HG02763 (cell line): ENCODE measurements at regions not wholly inside any gene's neighbourhood (a gene's known extent, or its start where the extent isn't known, plus 50 kb on each side); places are given as distances from the start of the nearest gene placed in this dataset.

ENCODE experiments used
- ATAC-seq: cut with Tn5 transposase; IDR thresholded peaks from one replicate; pipeline ENCODE4 v1.9.1; 2021; ENCODE audit warnings: mild to moderate bottlenecking, moderate library complexity; ENCODE audit not compliant: unreplicated experiment

DNA sequence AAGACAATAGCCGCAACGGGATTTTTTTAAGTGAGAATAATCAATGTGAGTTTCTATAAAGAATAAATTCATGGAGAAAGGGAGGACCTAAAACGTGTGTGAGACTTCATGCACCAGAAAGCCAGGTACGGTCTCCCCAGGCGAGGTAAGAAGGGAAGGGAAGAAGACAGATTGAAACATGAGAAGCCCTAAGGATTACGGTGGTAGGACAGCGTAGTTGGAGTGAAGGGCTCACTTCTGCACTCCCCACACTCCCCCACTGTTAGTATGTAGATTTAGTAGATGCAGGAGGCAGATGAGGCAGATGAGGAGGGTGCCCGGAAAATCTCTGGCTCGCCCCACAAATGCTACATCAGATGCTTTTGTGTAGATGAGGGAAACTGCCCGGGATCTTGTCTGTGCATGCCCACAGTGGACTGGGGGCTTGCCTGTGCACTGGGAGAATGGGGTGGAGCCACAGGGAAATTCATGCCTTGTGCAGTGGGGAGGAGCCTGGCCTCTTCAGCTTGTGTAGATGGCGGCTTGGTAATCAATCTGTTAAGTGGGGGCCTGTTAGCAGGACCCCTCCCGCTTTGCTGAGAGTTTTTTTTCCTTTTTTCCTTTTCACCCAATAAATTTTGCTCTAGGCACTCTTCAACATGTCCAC, 1544.5 kb upstream of the TENM3 start:
- no peak for ATAC-seq

DNA sequence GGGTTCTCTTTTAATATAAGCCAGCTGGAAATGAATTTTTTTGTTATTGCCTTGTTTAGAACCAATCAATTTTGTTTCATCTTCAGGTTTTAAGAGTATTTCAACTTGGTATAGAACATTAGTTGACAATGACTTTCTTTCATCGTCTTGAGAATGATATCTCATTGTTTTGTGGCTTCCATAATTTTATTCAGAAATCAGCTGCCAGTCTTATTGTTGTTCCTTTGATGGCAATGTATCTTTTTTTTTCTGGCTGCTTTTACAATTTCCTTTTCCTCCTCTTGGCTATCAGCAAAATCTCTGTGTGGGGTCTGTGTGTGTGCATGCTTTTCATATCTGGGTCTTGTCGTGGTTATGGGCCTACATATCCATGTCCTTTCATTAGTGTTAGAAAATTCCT, 1536.4 kb upstream of the TENM3 start:
- ATAC-seq: no peak

DNA sequence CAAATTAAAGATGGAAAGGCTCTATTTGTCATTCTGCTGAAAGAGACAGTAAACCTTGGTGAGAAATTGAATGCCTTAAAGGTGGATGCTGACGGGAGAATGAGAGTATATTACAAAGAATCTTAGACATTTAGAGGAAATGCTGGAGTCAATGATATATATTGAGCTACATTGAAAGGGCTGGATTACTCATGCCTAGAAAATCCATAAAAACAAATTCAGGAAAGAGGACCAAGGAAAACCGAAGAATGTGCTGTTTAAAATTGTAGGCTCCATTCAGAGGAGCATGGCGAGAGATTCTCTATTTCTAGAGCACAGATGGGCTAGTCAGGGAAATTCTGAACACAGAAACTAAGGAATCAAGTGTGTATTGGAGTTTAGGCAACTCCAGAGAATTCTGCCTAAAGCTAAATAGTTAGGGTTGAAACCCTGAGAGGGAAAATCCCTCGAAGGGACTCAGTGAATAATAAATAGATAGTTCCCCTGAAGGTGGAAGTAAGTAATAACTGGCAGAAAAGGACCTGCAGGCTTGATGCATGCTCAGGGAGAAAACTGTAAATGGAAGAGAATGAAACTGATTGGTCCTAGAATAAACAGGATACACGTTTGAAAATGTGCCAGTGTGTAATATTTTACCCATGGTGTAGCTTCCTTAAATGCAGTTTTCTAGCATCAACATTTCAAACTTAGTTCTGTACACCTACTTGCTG, 1532.4 kb upstream of the TENM3 start:
- ATAC-seq: no peak

DNA sequence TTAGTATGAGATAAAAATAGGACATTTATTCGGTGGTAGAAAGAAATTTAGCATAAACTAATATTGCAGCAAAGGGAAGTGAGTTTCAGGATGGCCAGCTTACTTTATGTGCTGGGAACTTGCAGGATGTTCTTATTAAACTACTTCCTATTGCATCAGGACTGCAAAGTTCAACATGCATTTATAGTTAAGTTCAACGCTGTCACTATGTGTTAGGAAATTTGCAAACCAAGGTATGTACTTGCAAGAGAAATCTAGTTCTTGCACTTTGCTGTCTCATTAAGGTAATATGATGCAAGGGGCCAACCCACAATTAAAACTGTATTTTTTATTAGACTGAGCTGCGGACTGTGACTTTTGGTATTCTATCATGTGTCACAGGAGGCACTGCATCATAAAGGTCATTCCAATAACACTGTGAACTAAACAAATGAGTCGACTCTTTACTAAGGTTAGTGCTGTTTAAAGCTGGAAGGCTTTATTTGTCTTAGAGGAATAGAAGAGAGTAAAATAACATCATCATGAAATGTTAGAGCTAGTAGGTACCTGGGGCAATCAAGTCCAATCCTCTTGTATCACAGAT, 1525.7 kb upstream of the TENM3 start:
- no peak for ATAC-seq

DNA sequence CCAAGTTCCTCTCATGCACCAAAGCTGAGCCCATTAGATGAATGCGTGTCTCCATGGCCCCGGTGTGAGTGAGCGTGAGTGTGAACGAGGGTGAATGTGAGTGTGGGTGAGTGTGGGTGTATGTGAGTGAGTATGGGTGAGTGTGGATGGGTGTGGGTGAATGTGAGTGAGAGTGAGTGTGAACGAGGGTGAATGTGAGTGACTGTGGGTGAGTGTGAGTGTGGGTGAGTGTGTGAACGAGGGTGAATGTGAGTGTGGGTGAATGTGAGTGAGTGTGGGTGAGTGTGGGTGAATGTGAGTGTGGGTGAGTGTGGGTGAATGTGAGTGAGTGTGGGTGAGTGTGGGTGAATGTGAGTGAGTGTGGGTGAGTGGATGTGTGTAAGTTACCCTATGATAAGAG, 1521.8 kb upstream of the TENM3 start:
- ATAC-seq: no peak

DNA sequence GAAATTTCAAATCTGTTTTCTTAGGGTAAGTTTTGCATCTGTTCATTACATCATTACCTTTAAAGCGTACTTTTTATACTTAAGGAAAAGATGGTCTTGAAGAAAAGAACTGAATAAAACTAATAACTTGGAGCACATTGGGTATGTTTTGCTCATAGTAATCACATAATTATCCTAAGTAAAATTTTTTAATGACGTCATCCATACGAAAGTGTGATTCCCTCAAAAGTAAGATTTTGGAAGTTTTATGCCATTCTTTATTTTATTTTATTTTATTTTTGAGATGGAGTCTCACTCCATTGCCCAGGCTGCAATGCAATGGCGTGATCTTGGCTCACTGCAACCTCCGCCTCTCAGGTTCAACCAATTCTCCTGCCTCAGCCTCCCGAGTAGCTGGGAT, 1516.6 kb upstream of the TENM3 start:
- ATAC-seq: no peak

DNA sequence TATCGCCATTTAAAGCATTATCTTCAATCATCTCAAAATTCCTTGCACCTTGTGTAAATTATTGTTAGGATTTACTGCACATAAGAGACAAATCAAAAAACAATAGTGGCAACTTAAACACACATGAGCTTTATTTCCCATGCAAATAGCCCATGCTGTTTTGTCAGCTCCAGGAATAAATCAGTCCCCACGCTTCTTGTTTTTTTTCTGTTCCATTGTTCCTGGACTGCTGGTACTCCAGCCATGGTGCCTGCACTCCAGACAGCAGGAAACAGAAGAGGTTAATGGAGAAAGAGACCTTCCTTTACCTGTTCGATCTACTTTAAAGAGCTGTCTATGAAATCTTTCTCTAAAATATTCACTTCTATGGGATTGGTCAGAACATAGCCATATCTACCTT, 1515.7 kb upstream of the TENM3 start:
- no peak for ATAC-seq

DNA sequence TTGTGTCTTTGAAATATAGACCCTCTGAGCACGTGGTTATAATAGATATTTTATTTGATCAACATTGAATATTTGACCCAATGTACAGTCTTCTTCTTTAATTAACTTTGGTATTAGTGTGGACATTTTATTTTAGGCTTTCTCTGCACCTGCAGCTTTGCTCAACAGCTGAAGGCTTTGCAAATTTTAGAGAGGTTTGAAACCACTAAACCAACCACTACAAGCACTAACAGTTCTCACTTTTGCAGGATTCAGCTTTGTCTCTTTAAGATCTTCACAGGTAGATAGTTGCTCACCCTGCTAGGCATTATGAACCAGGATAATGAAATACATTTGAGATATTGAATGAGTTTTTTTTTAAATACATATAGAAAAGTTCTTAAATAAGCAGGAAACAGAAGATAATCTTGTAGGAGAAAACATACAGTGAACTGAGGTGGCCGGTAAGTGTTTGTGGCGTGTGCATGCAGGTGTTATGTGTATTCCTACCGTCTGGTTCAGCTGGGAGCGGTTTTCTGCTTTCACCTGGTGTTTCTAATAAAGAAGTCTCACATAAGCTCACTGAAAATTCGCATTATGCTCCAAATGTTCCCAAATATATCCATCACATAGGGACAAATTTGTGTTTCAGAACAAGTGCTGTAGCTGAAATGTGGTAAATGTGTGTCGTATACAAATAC, 1508.3 kb upstream of the TENM3 start:
- no peak for ATAC-seq

DNA sequence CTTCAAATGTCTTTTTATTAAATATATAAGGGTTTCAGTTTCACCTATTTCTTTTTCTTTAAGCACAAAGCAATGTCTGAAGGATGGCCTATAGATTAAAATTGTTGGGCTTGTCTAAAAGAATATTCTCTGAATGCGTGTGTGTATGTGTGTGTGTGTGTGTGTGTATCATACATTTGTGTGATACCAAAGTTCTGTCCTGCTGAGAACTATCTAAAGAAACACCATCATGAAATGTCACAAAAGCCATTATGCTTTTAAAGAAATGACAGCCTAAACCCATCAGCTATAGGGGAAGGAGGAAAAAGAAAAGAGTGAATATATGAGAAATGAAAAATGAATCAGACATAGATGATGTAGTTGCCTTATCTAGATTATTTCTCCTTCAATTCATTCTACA, 1501.5 kb upstream of the TENM3 start:
- no peak for ATAC-seq

DNA sequence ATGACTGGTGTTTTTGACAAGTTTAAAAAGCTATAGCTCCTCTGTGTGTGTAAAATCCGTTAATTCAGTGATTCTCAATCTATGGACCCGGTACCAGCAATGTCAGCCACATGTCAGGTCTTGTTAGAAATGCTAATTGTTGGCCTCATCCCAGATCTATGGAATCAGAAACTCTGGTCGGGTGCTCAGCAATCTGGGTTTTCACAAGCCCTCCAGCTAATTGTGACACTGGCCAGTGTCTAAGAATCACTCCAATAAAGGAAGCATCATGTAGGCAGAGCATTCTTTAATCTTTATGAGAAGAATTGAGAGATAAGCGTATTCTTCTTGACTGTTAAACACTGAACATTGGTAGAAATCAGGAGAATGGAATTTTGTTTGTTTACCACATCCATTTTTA, 1498.2 kb upstream of the TENM3 start:
- ATAC-seq: no peak

DNA sequence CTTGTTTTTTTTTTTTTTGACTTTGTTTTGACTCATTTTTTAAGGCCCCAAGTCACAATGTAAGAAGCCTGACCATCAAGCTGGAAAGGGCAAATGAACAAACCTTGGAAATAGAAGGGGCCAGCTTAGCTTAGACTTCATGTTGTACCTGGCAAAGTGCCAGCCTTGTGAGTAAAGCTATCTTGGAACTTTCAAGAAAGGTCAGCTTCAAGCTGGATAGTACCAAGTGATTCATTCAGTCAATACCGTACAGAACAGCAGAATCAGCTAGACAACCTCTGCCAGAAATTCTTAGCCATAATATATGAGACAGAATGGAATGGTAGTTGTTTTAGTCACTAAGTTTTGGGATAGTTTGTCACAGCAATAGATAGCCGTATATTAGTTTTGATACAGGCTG, 1492.2 kb upstream of the TENM3 start:
- no peak for ATAC-seq

DNA sequence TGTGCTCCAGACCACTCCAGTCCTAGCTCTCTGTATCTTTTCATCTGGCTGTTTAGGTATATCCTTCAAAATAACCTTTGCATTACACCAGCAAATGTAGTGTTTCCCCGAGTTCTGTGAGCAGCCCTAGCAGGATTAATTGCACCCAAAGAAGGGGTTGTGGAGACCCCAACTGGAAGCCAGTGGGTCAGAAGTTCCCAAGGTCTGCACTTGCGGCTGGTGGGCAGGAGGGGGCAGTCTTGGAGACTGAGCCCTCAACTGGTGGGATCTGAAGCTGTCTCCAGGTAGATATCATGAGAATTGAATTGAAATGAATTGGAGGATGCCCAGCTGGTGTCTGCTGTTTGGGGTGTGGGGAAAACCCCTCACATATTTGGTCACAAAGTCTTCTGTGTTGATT, 1485.3 kb upstream of the TENM3 start:
- ATAC-seq: no peak

DNA sequence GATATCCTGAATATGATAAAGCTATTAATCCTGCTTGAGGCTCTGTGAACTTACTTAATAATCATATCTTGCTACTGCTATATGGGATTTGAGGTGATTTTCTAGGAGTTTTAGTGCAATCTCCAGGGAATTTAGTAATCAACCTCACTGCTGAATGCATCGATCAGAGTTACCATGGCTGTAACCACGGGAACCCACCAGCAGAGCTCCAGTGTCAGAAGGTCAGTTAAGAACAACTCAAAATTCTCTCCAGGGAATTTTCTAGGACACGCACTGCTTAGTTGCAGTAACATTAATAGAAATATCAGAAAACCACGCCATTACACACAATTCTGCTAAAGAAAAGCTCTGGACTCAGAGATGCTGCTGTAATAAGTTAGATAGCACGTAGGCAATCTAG, 1477.2 kb upstream of the TENM3 start:
- ATAC-seq: no peak

DNA sequence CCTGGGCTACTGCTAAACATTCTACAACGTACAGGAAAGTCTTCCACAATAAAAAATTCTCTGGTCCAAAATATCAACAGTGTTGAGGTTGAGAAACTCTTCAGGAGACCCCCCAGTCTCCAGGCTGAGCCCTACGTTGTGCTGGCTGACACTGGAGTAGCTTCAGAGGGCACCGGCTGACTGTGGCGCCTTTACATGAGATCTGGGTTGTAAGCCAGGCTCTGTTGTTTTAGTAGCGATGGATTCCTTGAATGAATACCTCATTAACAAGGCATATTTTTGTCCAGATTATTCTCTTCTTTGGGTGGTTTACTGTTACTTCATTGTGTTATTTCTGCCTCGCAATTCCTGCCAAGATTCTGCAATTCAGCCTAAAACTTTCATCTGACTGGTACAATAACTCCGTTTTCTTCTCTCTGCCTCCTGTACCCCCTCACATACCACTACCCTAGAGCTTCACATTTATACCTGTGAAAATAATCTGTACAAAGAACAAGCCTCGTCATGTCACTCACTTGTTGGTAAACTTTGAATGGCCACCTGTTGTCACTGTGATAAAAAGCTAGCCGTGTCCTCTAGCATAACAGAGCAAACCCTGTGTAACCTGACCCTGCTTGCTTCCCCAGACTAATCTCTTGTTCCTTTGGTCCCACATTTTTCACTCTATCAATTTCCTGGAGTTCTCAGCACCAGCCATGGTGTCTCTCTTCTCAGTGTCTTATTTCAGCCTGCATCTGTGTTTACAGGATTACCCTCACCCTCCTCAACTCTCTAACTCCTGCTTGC, 1476.1 kb upstream of the TENM3 start:
- no peak for ATAC-seq

DNA sequence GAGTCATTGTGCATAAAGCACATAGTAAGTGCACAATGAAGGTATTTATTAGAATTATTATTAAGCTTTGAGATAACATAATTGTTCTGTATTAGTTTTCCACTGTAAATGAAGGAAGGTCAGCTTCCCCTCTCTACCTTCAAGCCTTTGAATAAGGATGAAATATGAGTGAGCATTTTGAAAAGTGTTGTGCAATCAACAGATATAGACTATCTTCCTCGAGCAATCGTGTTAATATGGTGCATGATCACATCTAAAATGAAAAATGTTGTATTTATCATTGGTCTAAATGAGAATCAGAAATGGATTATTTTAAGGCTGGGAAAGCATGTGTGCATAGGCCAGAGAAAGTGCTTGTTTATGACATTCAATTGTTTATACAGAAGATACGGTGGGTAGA, 1474.6 kb upstream of the TENM3 start:
- ATAC-seq: no peak

DNA sequence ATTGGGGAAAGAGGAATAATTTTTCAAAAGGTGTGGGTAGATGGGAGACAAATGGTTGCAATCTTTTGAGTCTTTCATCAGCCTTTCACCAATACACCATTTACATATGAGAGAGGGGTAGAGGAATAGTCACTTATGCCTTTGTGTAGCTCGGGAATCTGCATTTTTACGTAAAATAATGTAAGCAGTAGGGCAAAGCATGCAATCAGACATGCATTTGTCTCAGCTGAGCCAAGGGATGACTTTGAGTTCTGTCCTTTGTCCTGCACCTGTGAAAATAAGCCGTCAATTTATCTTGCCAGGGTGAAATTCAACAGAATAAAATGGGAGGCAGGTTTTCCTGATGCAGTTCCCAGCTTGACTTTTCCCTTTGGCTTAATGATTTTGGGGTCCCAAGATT, 1473.4 kb upstream of the TENM3 start:
- ATAC-seq: no peak

DNA sequence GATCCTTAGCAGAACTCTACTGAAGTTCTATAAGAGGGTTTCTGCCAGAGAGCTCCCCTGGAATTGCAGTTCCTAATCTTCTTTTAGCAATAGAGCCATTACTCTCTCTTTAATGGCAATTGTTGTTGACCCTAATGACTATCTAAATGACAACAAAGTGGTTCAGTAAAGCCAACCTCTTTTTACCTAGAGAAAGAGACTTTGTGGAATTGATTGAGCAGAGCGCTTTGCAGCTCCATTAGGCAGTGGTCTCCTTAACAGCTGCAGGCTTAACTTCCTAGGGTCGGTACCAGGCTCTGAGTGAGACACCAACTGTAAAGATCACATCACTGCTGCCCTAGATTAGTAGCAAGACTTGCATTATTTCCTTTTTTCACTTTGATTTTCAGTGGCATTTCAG, 1472.9 kb upstream of the TENM3 start:
- no peak for ATAC-seq

DNA sequence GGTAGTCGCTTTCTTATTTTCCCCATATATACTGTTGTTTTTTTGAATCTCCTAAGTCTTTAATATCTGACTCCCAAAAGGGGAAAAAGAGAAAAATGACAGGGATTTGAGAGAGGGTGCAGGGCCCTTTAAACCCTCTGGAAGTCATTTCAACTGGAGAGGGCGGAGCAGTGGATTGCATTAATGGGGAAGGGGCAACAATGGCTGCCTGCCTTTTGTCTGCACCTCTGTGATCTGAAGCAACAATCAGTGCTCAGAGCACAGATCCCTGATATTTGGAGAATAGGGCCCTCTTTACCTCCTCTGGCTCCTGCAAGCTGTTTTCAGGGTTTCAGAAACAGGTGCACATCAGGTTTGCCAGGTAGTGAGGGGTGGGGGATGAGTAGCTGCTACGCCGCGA, 1458.3 kb upstream of the TENM3 start:
- ATAC-seq: no peak

DNA sequence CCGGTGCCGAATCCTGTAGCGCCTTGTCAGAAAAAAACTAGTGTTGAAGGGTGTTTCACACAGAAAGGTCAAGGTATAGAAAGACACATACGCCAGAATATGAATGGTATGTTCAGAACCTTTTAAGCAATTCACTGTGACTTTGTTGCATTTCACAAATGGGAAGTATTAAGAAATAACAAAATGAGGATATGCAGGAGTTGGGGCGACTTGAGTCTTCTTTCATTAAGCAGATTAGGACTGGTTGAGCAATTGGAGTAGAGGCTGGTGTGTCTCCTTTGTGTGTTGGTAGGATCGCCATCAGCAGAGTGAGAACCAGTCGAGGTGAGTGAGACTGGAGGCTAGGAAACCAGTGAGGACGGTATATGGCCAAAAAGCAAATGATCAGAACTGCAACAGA, 1454.5 kb upstream of the TENM3 start:
- ATAC-seq: no peak

DNA sequence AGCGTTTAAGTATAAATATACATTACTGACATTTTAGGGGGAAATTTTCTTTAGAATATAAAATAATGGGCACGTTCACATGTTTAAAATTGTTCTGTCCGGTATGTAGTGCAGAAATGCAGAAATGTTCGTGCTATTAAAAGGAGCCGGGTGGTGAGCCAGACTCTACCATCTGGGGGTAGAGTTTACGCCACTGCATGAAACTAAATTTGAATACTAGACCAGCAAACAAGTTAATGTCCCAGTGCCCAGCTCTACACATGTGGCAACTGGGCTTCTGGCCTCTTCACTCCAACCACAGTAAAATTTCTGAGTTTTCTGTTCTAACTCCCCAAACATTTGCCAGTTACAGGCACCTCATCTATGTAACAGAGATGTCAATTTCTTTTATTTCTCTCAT, 1453.3 kb upstream of the TENM3 start:
- no peak for ATAC-seq

DNA sequence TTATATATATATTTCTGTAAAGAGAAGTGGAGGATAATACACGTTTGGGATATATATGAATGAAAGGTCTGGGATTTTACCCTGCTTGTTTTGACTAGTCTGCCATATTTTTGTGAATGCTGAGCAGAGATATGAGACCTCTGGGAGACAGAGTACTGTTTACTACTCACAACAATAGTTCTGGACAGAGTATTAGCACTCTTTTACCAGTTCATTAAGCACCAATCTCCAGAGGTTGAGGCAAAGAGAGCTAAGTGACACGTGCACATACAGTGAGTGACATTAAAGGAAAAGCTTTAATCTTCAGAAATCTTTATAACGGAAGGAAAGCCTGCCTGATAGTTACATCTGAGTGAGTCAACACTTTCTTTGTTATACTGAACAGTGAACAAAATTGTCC, 1452.7 kb upstream of the TENM3 start:
- no peak for ATAC-seq
